AG04449 (cell line): ENCODE measurements at regions not wholly inside any gene's neighbourhood (a gene's known extent, or its start where the extent isn't known, plus 50 kb on each side); places are given as distances from the start of the nearest gene placed in this dataset.
"Not testable (repeated sequence)": the region's sequence is repeated elsewhere in the genome, so short reads cannot be mapped to it uniquely, and the experiment has no call there.

ENCODE experiments used
- CTCF ChIA-PET: fragments of 350-600 bp; formaldehyde crosslinking; extraction: SDS; loops from one replicate; lab custom pipeline; 2021; ENCODE audit warnings: antibody characterized with exemption; lab: Yijun Ruan, JAX
- POLR2A ChIA-PET: fragments of 400-600, 350-600 bp; formaldehyde crosslinking; extraction: SDS; loops from one replicate; lab custom pipeline; 2020; ENCODE audit warnings: antibody characterized with exemption, inconsistent platforms; lab: Yijun Ruan, JAX
- DNase-seq: peaks from one replicate; pipeline ENCODE4 v3.0.0-alpha.2; 2010; ENCODE audit warnings: low read depth, low spot score
- H3K4me3 ChIP-seq: 2 replicates; pipeline ENCODE4 v1.5.1; 2011; ENCODE audit warnings: low read depth, mild to moderate bottlenecking, control low read depth, low read length
- TF ChIP-seq, protein P1 (sequence below): IDR thresholded peaks from one replicate; pipeline ENCODE4 v1.5.1; 2011; ENCODE audit warnings: mild to moderate bottlenecking, moderate library complexity, low read length, control low read depth, inconsistent platforms; ENCODE audit not compliant: insufficient read depth; ENCODE audit errors: missing control alignments

DNA sequence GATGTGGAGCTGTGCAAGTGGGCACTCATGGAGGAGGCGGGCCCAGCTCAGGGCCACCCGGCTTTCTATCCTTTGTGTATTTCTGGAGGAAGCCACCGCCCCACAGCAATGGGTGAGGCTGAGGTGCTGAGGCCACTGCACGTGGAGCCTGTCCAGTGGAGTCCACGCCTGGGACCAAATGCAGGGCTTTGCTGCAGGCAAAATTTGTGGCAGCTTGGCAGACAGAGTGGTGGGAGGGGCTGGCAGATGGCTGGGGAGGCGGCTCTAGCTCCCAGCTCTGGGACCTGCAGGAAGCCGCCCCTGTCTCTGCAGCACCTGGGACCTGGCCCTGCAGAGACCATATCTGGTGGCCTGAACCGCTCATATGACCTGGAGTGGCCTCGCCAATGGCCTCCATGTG lies 307.3 kb downstream of the CCDC74A start:
- CTCF ChIA-PET, POLR2A ChIA-PET, H3K4me3 ChIP-seq, DNase-seq: not testable (repeated sequence)

DNA sequence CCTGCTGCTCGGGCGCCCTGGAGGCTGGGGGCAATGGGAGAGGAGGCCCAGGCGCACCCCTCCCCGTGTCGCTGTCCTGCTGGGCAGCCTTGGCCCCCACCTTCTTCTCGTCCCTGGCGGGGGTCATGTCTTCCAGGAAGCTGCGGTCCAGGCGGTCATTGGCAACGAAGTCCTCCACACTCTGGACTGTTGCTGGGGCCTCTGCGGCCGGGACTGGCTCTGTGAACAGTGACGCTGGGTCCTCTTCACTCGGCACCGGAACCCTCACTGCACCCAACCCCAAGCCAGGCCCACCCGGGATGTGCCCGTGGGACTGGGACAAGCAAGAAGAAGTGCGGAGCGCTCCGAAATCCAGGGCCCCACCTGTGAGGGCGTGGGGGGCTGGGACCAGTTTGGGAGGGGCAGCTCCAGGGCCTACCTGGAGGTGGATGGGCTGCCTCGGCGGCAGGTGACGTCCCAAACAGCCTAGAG lies 308.0 kb downstream of the CCDC74A start:
- H3K4me3 ChIP-seq: no peak overlapping the region
- no peak for DNase-seq
- CTCF ChIA-PET: no interaction called here
- TF ChIP-seq, protein P1, sequence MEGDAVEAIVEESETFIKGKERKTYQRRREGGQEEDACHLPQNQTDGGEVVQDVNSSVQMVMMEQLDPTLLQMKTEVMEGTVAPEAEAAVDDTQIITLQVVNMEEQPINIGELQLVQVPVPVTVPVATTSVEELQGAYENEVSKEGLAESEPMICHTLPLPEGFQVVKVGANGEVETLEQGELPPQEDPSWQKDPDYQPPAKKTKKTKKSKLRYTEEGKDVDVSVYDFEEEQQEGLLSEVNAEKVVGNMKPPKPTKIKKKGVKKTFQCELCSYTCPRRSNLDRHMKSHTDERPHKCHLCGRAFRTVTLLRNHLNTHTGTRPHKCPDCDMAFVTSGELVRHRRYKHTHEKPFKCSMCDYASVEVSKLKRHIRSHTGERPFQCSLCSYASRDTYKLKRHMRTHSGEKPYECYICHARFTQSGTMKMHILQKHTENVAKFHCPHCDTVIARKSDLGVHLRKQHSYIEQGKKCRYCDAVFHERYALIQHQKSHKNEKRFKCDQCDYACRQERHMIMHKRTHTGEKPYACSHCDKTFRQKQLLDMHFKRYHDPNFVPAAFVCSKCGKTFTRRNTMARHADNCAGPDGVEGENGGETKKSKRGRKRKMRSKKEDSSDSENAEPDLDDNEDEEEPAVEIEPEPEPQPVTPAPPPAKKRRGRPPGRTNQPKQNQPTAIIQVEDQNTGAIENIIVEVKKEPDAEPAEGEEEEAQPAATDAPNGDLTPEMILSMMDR: no peak
- POLR2A ChIA-PET: no interaction called here

DNA sequence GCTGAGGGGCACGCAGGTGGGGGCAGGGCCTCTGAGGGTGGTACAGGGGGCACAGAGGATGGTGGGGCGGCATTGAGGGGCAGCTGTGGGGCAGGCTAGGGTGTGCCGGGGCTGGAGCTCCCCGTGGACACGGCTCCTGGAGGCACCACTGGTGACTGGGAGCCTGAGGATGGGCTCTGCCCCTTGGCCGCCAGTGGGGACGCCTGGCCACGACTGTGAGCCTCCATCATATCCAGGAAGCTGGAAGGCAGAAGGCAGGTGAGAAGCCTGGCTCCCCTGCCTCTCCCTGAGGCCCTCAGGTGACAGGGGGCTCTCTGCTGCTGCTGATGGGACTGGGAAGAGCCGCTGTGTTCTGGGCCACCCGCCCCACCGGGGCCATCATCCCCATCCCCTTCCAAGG lies 308.4 kb downstream of the CCDC74A start:
- CTCF ChIA-PET, DNase-seq, H3K4me3 ChIP-seq, POLR2A ChIA-PET: not testable (repeated sequence)

DNA sequence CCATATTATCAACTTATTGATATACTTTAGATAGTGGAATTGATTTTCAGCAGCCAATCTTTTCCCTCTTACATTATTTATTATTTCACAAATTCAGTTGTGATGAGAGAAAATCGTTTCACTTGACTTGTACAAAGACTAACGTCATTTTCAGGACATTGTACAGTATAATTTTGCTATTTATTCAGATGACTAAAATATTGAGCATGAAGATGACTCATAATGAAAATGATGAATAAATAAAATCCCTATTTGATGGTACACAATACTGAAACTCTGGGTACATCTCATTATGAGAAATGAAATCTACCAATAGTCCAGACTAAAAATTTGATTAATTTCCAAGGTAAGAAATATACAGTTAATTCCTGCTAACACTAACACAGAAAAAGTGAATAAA lies 316.4 kb downstream of the CCDC74A start:
- DNase-seq, CTCF ChIA-PET, H3K4me3 ChIP-seq, POLR2A ChIA-PET: not testable (repeated sequence)

DNA sequence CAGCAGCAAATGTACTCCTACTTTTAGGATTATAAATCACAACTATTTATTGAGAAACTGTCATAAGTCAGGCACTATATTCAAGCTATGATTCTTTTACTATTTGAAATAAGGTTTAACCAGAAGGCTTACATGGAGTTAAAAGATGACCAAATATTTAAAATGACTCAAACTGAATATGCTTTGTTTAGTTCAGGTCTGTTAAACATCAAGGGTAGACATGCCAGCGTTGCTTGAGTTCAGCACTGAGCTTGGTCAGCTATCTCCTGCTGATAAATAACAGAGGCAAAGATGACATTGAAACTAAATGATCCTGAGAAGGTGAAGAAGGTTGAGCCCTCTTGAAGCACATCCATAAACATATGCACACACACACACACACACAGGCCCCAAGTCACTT lies 305.6 kb downstream of the ANKRD30BL start:
- DNase-seq, CTCF ChIA-PET, POLR2A ChIA-PET, H3K4me3 ChIP-seq: not testable (repeated sequence)

DNA sequence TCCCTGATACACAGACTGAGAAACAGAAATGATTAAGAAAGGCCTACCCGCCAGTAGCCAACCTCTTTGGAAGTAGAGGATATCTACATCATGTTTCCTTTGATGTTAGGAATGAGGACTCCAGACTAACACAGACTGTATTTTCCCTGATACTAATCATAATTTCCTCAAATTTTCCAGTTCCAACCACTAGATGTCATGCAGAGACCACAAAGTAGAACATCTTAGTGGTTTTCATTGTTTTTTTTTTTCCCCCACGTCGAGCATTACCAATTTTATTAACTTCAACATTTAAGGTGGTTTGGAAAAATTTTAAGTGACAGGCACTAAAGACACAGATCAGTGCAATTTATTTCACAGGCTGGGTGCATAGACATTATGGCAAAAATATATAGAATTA lies 303.6 kb downstream of the ANKRD30BL start:
- H3K4me3 ChIP-seq, CTCF ChIA-PET, POLR2A ChIA-PET, DNase-seq: not testable (repeated sequence)
